ENCODE measurements at regions not wholly inside any gene's neighbourhood (a gene's known extent, or its start where the extent isn't known, plus 50 kb on each side); places are given as distances from the start of the nearest gene placed in this dataset.

- no peak for DNase-seq
Measured at GRCh38 chr15:77702211-77702957, 69.7 kb upstream of the LINGO1 start.

GRCh38 chr15:77698481-77698880 lies 65.8 kb upstream of the LINGO1 start:
- DNase-seq, result no peak

DNA sequence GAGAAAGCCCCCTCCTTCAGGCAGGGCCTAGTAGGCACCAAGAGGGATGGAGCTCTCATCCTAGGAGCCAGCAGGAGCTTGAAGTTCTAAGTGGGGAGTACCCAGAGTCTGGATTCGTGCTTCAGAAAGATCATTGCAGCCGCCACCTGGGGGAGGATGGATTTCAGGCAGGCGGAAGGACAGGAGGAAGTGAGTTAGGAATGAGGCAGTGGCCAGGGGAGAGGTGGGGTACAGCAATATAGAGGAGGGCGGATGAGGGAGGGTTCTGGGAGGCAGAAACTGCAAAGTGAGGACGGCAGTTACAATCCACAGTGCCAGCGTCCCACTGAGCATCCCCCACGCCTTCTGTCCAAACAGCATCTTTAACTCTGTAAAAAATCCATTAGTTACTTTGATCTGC lies 65.2 kb upstream of the LINGO1 start:
- DNase-seq, result no peak

DNA sequence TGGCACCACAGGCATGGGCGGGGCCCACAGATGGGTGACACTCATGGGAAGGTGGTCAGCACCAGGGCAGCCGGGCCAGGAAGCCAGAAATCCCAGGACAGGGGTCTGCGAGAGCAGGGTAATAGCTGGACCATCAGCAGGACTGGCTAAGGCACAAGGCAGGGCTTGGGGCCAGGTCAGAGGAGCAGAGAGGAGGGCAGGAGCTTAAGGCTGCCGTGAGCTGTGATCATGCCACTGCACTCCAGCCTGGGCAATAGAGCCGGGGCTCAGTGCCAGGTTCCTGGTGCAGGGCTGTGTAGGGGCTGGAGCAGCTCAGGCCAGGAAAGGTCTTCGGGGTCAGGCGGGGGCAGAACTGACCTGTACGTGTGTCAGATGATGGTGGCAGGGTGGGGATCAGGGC lies 64.2 kb upstream of the LINGO1 start:
- no peak for DNase-seq

DNA sequence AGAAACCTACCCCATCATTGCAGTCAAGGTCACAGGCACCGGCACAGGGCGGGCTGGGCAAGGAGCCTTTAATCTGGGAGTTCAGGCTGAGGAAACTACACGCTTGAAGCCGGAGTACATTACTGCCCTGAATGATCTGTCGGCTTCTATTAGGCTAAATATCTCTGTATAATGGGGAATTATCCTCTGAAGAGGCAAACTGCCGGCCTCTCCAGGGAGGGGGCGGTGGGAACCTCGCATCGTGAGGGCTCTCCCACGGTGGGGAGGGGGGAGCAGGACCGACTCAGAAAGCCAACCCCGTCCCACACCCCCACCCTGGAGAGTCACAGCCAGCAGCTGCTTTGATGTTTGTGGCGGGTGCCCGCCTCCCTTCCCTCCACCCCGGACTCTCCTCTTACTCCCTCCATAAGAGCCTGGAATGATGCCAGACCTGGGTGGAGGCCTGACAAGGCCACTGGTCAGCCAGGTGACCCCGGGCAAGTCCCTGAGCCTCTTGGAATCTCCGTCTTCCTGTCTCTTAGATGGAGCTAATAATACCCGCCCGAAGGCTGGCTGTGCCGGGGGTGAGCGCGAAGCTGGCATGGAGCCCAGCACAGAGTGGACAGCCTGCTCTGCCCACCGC lies 63.4 kb upstream of the LINGO1 start:
- DNase-seq, result no peak

GRCh38 chr15:77695548-77695947 lies 62.8 kb upstream of the LINGO1 start:
- DNase-seq, result no peak

GRCh38 chr15:77693576-77693975 lies 60.9 kb upstream of the LINGO1 start:
- no peak for DNase-seq

DNA sequence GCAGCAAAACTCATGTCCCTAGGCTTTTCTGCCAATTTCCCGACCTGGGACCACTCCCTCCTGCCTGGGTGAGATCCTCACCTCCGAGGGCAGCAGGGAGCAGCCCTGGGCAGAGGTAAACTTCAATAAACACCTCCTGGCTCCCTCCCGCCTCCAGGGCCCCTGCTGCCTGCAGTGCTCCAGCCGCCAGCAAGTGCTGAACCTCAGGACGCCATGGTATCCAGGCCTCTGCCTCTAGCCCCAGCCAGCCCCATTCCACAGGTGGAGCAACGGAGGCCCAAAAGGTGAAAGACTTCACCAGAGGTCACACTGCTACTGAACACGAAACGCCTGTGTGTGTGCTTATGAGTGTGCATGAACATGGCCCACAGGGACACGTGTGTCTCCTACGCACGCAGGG lies 59.9 kb upstream of the LINGO1 start:
- DNase-seq, result no peak

- no peak for DNase-seq
Measured at GRCh38 chr15:77691607-77692006, 58.9 kb upstream of the LINGO1 start.

- DNase-seq, result no peak
Measured at GRCh38 chr15:77689821-77690220, 57.1 kb upstream of the LINGO1 start.

GRCh38 chr15:77688693-77689092 lies 56.0 kb upstream of the LINGO1 start:
- DNase-seq, result no peak

DNA sequence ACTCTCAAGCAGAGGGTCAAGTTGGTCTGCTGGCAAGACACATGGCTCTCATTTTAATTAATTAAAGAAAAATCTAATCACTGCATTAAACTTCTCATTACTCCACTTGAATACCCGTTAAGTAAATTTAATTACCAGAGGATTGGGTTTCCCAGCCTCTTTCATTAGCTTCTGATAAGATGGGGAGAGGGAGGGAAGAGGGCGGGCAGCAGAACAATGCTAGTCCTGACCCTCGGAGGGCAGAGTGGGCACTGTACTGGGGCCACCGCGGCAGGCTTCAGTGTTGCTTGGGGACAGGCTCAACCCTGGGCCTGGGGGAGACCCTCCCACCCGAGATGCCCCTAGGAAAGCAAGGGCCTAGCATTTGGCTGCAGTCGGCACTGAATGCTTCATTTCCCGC lies 55.6 kb upstream of the LINGO1 start:
- DNase-seq, result no peak

DNA sequence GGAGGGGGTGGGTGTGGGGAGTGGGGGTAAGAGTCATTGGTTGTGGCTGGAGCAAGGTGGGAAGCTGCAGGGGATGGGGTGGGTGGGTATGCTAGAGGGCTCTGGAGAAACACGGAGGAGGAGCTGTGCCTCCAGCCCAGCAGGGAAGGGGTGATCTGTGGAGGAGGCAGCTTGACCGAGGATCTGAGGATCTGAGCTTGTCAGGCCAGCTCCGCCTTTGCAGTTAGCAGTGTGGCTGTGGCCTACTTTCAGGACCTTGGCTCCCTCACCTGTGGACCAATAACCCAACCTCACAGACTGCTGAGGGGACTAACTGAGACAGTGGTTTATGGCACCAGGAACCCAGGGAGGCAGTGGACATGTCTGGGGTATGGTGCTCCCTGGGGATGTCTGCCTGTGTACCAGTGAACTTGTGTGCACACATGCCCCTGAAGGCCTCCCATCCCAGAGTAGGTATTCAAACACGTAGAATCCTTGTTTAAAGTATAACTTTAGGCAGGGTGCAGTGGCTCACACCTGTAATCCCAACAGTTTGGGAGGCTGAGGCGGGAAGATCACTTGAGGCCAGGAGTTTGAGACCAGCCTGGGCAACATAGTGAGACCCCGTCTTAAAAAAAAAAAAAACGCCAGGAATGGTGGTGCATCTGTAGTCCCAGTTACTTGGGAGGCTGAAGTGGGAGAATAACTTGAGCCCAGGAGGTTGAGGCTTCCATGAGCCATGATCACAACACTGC lies 52.5 kb upstream of the LINGO1 start:
- no peak for DNase-seq

DNA sequence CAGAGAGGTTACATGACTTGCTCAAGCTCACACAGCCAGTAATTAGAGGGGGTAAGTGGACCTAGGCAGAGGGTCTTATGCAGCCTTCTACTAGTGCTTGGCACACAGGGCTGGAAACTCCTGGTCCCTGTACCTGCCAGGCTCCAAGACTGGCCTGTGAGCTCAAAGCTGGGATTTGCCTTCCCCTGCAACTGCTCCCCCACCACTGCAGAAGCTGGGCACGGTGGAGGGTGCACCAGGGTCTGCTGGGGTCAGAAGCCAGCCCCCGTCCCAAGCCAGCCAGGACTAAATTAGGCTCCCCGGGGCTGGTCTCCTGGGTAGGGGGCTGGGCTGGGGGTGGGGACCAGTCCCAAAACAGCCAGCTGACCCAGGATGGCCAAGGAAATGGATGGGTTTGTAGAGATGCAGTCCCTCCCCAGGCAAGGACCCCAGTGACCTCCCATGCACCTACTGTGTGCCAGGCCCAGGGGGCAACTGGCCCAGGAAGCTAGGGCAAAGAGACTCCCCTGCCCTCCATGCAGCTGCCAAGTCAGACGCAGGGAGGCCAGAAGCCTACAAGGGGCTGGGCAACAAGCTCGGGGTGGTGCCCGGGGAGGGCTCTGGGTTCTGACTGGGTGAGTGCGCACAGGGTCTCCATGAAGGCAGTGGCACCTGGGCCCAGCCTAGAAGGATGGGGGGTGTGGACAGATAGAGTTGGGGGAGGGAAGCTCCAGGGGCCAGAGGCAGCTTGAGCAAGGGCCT lies 51.8 kb upstream of the LINGO1 start:
- DNase-seq, result no peak

DNA sequence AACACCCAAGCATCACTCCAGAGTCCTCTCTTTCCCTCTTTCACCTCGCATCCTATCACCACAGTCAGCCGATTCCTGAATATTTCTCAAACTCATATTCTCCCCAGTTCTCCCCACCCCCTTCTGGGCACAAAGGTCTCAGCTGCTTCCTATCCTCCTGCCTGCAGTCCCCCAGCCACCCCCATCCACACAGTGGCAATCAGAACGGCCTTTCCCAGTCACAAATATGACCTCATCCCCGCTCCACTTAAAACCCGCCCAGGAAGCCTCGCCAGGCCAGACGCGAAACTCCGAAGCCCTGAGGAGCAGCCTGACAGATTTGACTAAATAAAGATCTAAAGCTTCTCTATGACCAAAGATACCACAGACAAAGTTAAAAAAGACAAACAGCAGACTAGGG lies 49.9 kb upstream of the LINGO1 start:
- DNase-seq, result no peak
